ENCODE measurements at regions not wholly inside any gene's neighbourhood (a gene's known extent, or its start where the extent isn't known, plus 50 kb on each side); places are given as distances from the start of the nearest gene placed in this dataset.

GRCh38 chr10:105509517-105509916, 868.4 kb downstream of the SORCS3 start:
- TF ChIP-seq CTCF (IDR thresholded peaks at IDR 0.05; ENCODE audit: low read length) (no peak), EZH2 (optimal IDR thresholded peaks at IDR 0.05; ENCODE audit: low read depth, low read length) (no peak), EZH2phosphoT487 (IDR thresholded peaks at IDR 0.05; ENCODE audit: low read length) (no peak)

Measured in MM.1S (cell line).